ENCODE measurements at regions not wholly inside any gene's neighbourhood (a gene's known extent, or its start where the extent isn't known, plus 50 kb on each side); places are given as distances from the start of the nearest gene placed in this dataset.

DNA sequence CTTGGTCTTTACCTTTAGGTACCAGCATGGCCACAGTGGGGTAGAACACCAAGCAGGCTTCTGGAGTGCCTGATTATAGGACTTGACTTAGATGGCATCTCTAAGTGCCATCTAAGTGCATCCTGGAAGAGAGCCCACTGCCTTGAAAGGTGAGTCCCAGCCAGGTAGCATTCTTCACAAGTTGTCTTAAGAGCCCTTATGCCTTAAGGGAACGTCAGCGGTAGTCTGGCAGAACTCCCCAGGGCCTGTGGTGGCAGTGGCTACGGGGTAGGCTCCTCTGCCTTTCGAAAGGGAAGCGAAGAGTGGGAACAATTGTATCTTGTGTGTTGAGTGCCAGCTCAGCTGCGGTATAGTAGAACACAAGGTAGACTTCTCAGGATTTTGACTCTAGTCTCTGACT, 549.0 kb downstream of the HS3ST4 start (continued):
- no peak for TF ChIP-seq MEF2A (IDR thresholded peaks at IDR 0.05; ENCODE audit: control insufficient read depth, low read depth, low read length)
- no peak for TF ChIP-seq ARID2 (IDR thresholded peaks at IDR 0.05)
- TF ChIP-seq ZNF121 (CRISPR knock-in tag; conservative IDR thresholded peaks at IDR 0.05) = no peak
- no peak for TF ChIP-seq ZNF217 (CRISPR knock-in tag; IDR thresholded peaks at IDR 0.05)
- TF ChIP-seq DNMT1 (IDR thresholded peaks at IDR 0.05) = no peak
- TF ChIP-seq, protein P1, sequence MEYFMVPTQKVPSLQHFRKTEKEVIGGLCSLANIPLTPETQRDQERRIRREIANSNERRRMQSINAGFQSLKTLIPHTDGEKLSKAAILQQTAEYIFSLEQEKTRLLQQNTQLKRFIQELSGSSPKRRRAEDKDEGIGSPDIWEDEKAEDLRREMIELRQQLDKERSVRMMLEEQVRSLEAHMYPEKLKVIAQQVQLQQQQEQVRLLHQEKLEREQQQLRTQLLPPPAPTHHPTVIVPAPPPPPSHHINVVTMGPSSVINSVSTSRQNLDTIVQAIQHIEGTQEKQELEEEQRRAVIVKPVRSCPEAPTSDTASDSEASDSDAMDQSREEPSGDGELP (CRISPR knock-in tag; IDR thresholded peaks at IDR 0.05; ENCODE audit: borderline replicate concordance) = no peak
- TF ChIP-seq, protein P2, sequence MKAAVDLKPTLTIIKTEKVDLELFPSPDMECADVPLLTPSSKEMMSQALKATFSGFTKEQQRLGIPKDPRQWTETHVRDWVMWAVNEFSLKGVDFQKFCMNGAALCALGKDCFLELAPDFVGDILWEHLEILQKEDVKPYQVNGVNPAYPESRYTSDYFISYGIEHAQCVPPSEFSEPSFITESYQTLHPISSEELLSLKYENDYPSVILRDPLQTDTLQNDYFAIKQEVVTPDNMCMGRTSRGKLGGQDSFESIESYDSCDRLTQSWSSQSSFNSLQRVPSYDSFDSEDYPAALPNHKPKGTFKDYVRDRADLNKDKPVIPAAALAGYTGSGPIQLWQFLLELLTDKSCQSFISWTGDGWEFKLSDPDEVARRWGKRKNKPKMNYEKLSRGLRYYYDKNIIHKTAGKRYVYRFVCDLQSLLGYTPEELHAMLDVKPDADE (conservative IDR thresholded peaks at IDR 0.05; ENCODE audit: control insufficient read depth, low read depth, low read length) = no peak

DNA sequence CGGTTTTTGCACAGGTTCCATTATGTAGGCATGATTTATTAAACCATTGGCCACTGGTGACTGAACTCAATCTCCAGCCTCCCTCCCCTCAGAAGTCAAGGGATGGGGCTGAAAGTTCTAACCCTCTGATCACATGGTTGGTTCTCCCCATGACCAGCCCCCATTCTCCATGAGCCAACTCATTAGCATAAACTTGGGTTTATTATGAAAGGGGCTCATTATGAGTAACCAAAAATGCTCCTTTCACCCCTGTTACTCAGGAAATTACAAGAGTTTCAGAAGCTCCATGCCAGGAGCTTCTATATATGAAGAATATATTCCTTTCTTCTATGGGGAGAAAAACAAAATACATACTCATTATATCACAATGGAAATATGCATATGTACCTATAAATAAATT, 555.3 kb downstream of the HS3ST4 start:
- CTCF ChIA-PET (ENCODE audit: low intra/inter-chr PET ratio) = no interaction called here
- no peak overlapping the region for H3K4me2 ChIP-seq (ENCODE audit: insufficient read depth, low read length)
- POLR2A ChIA-PET = no interaction called here
- no peaks in the 10 kb centered on the region for H3K36me3 ChIP-seq (ENCODE audit: control insufficient read depth, insufficient read depth, low read length)
- H4K20me1 ChIP-seq (replicated peaks; ENCODE audit: control insufficient read depth, insufficient read depth, low read length) = no peaks in the 10 kb centered on the region
- FAIRE-seq (no peak), ATAC-seq (no peak), DNase-seq (ENCODE audit: extremely low read depth in 1 of 4, low spot score in 3 of 4) (no peak)
- no peak overlapping the region for H3K4me3 ChIP-seq
- intact Hi-C loops (cut with micrococcal nuclease) = no loop called here
- no TSS peak for BruUV-seq (replicated peaks)
- in situ Hi-C loops (cut with MboI) = no loop called here
- H3K9ac ChIP-seq (ENCODE audit: insufficient read depth in 1 of 2, low read depth in 2 of 2, low read length in 2 of 2) = no peak overlapping the region
- H3K9me3 ChIP-seq (replicated peaks; ENCODE audit: control insufficient read depth, insufficient read depth, low read depth, low read length) = no peaks in the 10 kb centered on the region
- no peak overlapping the region for H2AFZ ChIP-seq (ENCODE audit: low read depth, low read length)
- no peaks in the 10 kb centered on the region for H3K4me1 ChIP-seq (replicated peaks in 1 of 2; ENCODE audit: control insufficient read depth in 2 of 2, insufficient read depth in 2 of 2, low read length in 2 of 2)
- no peak overlapping the region for H3K27ac ChIP-seq (ENCODE audit: extremely low read depth, low read depth, low read length)
- TF ChIP-seq GTF2A2 (tag; IDR thresholded peaks at IDR 0.05) = no peak
- no peaks in the 10 kb centered on the region for H3K79me2 ChIP-seq (ENCODE audit: control insufficient read depth, insufficient read depth, low read length)
- 0% methylated on average over 1 of the region's 1 CpG for WGBS (ENCODE audit: insufficient coverage, low coverage, missing lambda C conversion rate)
- H3K27me3 ChIP-seq (ENCODE audit: control insufficient read depth in 2 of 2, insufficient read depth in 2 of 2, low read length in 2 of 2) = no peaks in the 10 kb centered on the region
- no peaks in the 10 kb centered on the region for H3K9me1 ChIP-seq (ENCODE audit: control insufficient read depth, insufficient read depth, low read length)
